ENCODE measurements at regions not wholly inside any gene's neighbourhood (a gene's known extent, or its start where the extent isn't known, plus 50 kb on each side); places are given as distances from the start of the nearest gene placed in this dataset.
"Not testable (repeated sequence)": the region's sequence is repeated elsewhere in the genome, so short reads cannot be mapped to it uniquely, and the experiment has no call there.

DNA sequence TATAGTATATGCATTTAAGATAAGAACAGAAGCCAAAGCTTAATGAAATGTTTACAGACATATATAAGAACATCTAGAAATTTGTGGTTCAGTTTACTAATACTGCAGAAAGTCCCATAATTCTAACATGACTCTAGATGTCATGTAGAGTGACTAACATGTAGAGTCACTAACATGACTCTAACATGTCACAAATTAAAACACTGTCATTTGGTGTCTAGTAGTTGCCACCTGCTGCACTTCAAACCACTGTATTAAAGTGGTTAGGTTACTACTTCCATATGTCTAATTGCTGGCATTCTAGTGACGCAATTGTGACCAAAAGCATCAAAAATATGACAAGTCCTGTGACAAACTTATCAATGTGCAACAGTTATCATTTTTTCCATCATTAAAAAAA lies 100.2 kb upstream of the WDR75 start:
- TF ChIP-seq, protein P1, sequence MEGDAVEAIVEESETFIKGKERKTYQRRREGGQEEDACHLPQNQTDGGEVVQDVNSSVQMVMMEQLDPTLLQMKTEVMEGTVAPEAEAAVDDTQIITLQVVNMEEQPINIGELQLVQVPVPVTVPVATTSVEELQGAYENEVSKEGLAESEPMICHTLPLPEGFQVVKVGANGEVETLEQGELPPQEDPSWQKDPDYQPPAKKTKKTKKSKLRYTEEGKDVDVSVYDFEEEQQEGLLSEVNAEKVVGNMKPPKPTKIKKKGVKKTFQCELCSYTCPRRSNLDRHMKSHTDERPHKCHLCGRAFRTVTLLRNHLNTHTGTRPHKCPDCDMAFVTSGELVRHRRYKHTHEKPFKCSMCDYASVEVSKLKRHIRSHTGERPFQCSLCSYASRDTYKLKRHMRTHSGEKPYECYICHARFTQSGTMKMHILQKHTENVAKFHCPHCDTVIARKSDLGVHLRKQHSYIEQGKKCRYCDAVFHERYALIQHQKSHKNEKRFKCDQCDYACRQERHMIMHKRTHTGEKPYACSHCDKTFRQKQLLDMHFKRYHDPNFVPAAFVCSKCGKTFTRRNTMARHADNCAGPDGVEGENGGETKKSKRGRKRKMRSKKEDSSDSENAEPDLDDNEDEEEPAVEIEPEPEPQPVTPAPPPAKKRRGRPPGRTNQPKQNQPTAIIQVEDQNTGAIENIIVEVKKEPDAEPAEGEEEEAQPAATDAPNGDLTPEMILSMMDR (IDR thresholded peaks at IDR 0.05; ENCODE audit: insufficient read depth, low read length, poor library complexity, severe bottlenecking) = no peak
- Histone ChIP-seq H3K36me3 (ENCODE audit: control insufficient read depth, insufficient read depth, low read length) (no peaks in the 10 kb centered on the region), H3K4me3 (ENCODE audit: low read depth, low read length) (no peak overlapping the region), H3K27me3 (ENCODE audit: control insufficient read depth, insufficient read depth, low read length) (no peaks in the 10 kb centered on the region)
- DNase-seq (ENCODE audit: low read depth) = no peak

DNA sequence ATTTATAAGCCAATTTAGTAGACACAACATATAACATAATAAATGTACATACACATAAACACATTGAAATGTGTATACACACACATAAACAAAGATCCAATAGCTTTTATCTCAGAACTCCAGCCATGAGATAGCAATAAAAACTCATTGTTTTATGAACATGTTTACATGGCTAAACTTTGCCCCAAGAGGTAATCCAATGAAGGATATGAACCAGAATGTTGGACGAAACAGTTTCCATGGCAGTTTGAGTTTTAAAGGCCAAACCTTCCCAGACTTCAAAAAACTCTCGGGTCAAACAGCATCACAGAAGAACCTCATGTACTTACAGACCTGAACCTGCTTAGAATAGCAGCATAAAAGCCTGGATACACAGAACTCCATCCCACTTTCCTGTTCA lies 97.2 kb upstream of the WDR75 start:
- Histone ChIP-seq H3K27me3 (ENCODE audit: control insufficient read depth, insufficient read depth, low read length) (no peaks in the 10 kb centered on the region), H3K4me3 (ENCODE audit: low read depth, low read length) (no peak overlapping the region), H3K36me3 (ENCODE audit: control insufficient read depth, insufficient read depth, low read length) (no peaks in the 10 kb centered on the region)
- no peak for DNase-seq (ENCODE audit: low read depth)
- TF ChIP-seq, protein P1 (IDR thresholded peaks at IDR 0.05; ENCODE audit: insufficient read depth, low read length, poor library complexity, severe bottlenecking) = no peak

DNA sequence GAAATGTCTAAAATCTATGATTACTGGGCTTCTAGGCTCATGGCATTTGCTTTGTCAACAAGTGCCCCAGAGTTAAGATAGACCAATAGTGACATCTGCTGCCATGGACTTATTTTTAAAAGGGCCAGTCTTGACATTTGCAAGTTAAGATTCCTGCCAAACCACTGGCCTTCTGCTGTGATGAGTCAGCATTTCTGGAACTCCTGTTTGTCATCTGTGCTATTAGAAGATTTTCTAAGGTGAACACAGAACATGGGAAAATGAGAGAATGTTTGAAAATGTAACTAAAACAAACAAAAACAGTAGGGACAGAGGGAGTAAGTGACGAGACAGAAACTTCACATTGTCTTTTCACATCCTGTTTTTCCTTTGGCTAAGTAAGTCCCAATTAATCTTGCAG lies 93.7 kb upstream of the WDR75 start:
- peak; percentile 79 for DNase-seq (ENCODE audit: low read depth)
- no peaks in the 10 kb centered on the region for H3K27me3 ChIP-seq (ENCODE audit: control insufficient read depth, insufficient read depth, low read length)
- TF ChIP-seq, protein P1 (IDR thresholded peaks at IDR 0.05; ENCODE audit: insufficient read depth, low read length, poor library complexity, severe bottlenecking) = peak; percentile 9
- H3K36me3 ChIP-seq (ENCODE audit: control insufficient read depth, insufficient read depth, low read length) = no peaks in the 10 kb centered on the region
- no peak overlapping the region for H3K4me3 ChIP-seq (ENCODE audit: low read depth, low read length)

DNA sequence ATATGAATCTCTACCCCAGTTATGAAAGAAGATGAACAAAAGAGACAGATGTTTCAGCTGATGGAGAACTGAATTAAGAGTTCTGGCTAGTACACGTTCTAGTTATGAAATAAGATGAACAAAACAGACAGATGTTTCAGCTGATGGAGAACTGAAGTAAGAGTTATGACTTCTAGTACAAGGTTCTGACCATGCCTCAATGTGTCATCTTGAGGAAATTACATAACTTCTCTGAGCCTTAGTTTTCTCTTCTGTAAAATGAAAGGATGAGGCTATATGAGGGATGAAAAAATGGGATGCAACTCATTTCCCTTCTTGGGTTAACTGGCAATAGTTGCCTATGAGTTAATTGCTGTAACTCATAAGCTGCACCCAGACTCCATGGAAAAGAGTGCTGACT lies 92.9 kb upstream of the WDR75 start:
- no peak for DNase-seq (ENCODE audit: low read depth)
- TF ChIP-seq, protein P1 (IDR thresholded peaks at IDR 0.05; ENCODE audit: insufficient read depth, low read length, poor library complexity, severe bottlenecking) = no peak
- Histone ChIP-seq H3K4me3 (ENCODE audit: low read depth, low read length) (no peak overlapping the region), H3K27me3 (ENCODE audit: control insufficient read depth, insufficient read depth, low read length) (no peaks in the 10 kb centered on the region), H3K36me3 (ENCODE audit: control insufficient read depth, insufficient read depth, low read length) (no peaks in the 10 kb centered on the region)

DNA sequence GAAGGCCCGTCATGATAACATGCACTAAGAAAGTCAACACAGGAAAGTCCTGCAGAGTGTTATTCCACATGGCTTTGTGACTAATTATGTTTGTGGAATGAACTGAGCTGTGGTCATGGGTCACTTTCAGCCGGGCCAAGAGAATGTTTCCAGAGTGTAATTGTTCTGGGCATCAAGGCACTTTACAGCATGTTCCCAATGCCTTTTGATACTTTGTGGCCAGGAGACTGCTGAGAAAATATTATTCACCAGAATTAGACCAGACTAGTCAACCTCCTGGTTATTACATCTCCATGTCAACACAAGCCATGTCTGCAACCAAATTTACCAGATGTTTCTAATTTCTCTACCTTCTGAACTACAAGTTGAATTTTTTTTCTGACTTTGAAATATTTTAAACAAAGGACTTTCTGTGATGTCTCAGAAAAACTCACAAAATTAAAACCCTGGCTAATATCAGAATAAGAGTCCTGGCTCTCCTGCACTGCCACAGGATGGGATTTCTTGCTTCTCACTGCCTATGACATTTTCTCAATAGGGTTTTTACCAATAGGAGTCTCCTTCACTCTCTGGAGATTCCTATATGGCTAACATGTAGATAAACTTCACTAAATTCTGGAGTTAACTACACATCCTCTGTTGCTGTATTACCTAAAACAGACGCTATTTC lies 90.6 kb upstream of the WDR75 start:
- TF ChIP-seq, protein P1 (IDR thresholded peaks at IDR 0.05; ENCODE audit: insufficient read depth, low read length, poor library complexity, severe bottlenecking) = no peak
- DNase-seq (ENCODE audit: low read depth) = peak; percentile 51
- H3K27me3 ChIP-seq (ENCODE audit: control insufficient read depth, insufficient read depth, low read length) = no peaks in the 10 kb centered on the region

DNA sequence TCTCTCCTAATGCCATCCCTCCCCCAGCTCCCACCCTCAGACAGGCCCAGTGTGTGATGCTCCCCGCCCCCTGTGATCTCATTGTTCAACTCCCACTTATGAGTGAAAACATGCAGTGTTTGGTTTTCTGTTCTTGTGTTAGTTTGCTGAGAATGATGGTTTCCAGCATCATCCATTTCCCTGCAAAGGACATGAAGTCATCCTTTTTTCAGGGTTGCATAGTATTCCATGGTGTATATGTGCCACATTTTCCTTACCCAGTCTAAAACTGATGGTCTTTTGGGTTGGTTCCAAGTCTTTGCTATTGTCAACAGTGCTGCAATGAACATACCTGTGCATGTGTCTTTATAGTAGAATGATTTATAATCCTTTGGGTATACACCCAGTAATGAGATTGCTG lies 89.3 kb upstream of the WDR75 start:
- not testable (repeated sequence) for H3K27me3 ChIP-seq (ENCODE audit: control insufficient read depth, insufficient read depth, low read length); H3K36me3 ChIP-seq (ENCODE audit: control insufficient read depth, insufficient read depth, low read length); DNase-seq (ENCODE audit: low read depth); H3K4me3 ChIP-seq (ENCODE audit: low read depth, low read length)

More for the DNA sequence above, 90.6 kb upstream of the WDR75 start:
- H3K36me3 ChIP-seq (ENCODE audit: control insufficient read depth, insufficient read depth, low read length) = no peaks in the 10 kb centered on the region
- H3K4me3 ChIP-seq (ENCODE audit: low read depth, low read length) = no peak overlapping the region

DNA sequence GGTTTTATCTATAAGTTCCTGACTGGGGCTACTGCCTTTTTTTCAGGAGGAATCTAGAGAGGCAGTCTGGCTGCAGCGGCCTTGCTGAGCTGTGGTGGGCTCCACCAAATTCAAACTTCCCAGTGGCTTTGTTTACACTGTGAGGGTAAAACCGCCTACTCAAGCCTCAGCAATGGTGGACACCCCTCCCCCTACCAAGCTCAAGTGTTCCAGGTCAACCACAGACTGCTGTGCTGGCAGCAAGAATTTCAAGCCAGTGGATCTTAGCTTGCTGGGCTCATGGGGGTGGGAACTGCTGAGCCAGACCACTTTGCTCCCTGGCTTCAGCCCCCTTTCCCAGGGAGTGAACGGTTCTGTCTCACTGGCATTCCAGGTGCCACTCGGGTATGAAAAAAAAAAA lies 83.9 kb upstream of the WDR75 start:
- not testable (repeated sequence) for H3K4me3 ChIP-seq (ENCODE audit: low read depth, low read length); DNase-seq (ENCODE audit: low read depth); H3K36me3 ChIP-seq (ENCODE audit: control insufficient read depth, insufficient read depth, low read length); H3K27me3 ChIP-seq (ENCODE audit: control insufficient read depth, insufficient read depth, low read length)

Data from kidney epithelial cell (primary cell).